Esophagus squamous epithelium (tissue), 4 donors: ENCODE measurements at regions not wholly inside any gene's neighbourhood (a gene's known extent, or its start where the extent isn't known, plus 50 kb on each side); places are given as distances from the start of the nearest gene placed in this dataset.

Source experiments
- CTCF ChIP-seq, 6 experiments: fragments of 450-650 bp in 4 of 6; fragments of 200-600 bp in 2 of 6; sonication (generic) in 2 of 6; IDR thresholded peaks; one replicate each; pipeline ENCODE4 v1.5.1; 2016 to 2019; ENCODE audit warnings: antibody characterized with exemption in 6 of 6, mild to moderate bottlenecking in 4 of 6, moderate library complexity in 4 of 6
- POLR2A ChIP-seq, 4 donors: fragments of 450-650 bp; IDR thresholded peaks; one replicate each; pipeline ENCODE4 v1.6.1; 2017; ENCODE audit warnings: antibody characterized with exemption in 4 of 4, mild to moderate bottlenecking in 4 of 4, moderate library complexity in 3 of 4

GRCh38 chr3:110243081-110243480, 828.5 kb upstream of the NECTIN3 start:
- no peak for TF ChIP-seq POLR2A (IDR thresholded peaks at IDR 0.05)
- no peak for TF ChIP-seq CTCF (IDR thresholded peaks at IDR 0.05)
